Activated CD4-positive, alpha-beta T cell treated with anti-CD3 and anti-CD28 coated beads, Interleukin-2, amount 10 ng/mL, durations not matched to agents 24 days and 14 days (primary cell): ENCODE measurements at regions not wholly inside any gene's neighbourhood (a gene's known extent, or its start where the extent isn't known, plus 50 kb on each side); places are given as distances from the start of the nearest gene placed in this dataset.
"Not testable (repeated sequence)": the region's sequence is repeated elsewhere in the genome, so short reads cannot be mapped to it uniquely, and the experiment has no call there.

Source experiments
- DNase-seq: peaks from one replicate; pipeline ENCODE4 v3.0.0; 2022
- H3K27ac Mint-ChIP-seq: one replicate; pipeline ENCODE4 v1.8.0; 2022; ENCODE audit warnings: mild to moderate bottlenecking, mixed read lengths
- H3K27me3 Mint-ChIP-seq: one replicate; pipeline ENCODE4 v1.8.0; 2022; ENCODE audit warnings: mixed read lengths
- H3K36me3 Mint-ChIP-seq: one replicate; pipeline ENCODE4 v1.8.0; 2022; ENCODE audit warnings: low read depth, mild to moderate bottlenecking, mixed read lengths
- H3K4me1 Mint-ChIP-seq: one replicate; pipeline ENCODE4 v1.8.0; 2021; ENCODE audit warnings: mixed read lengths
- H3K4me3 Mint-ChIP-seq: one replicate; pipeline ENCODE4 v1.8.0; 2022; ENCODE audit warnings: mild to moderate bottlenecking, moderate library complexity, mixed read lengths
- H3K9me3 Mint-ChIP-seq: one replicate; pipeline ENCODE4 v1.8.0; 2021; ENCODE audit warnings: mixed read lengths
- intact Hi-C: fragments of 100-400 bp; cut with micrococcal nuclease; formaldehyde crosslinking; loops from one replicate; pipeline ENCODE4 v1.15.1; 2023

GRCh38 chr6:82118150-82118562 is 129.4 kb downstream of the IBTK start:
- no peak overlapping the region for H3K4me3 Mint-ChIP-seq
- H3K9me3 Mint-ChIP-seq, result no peaks in the 10 kb centered on the region
- intact Hi-C loops, result no loop called here
- no peak for DNase-seq
- H3K27me3 Mint-ChIP-seq, result peaks cover 3% of the 10 kb centered on the region
- no peaks in the 10 kb centered on the region for H3K4me1 Mint-ChIP-seq
- no peak overlapping the region for H3K27ac Mint-ChIP-seq
- no peaks in the 10 kb centered on the region for H3K36me3 Mint-ChIP-seq

- Mint-ChIP-seq H3K4me3 (no peak overlapping the region), H3K36me3 (no peaks in the 10 kb centered on the region), H3K27me3 (peaks cover 5% of the 10 kb centered on the region), H3K27ac (no peak overlapping the region), H3K4me1 (no peaks in the 10 kb centered on the region), H3K9me3 (no peaks in the 10 kb centered on the region)
- no peak for DNase-seq
- intact Hi-C loops, result no loop called here
These were observed 132.8 kb downstream of the IBTK start for GRCh38 chr6:82114748-82115147.

GRCh38 chr6:82113231-82113630 is 134.3 kb downstream of the IBTK start:
- no peaks in the 10 kb centered on the region for H3K4me1 Mint-ChIP-seq
- intact Hi-C loops, result no loop called here
- no peaks in the 10 kb centered on the region for H3K9me3 Mint-ChIP-seq
- H3K36me3 Mint-ChIP-seq, result no peaks in the 10 kb centered on the region
- no peak for DNase-seq
- no peak overlapping the region for H3K4me3 Mint-ChIP-seq
- H3K27me3 Mint-ChIP-seq, result peaks cover 5% of the 10 kb centered on the region
- no peak overlapping the region for H3K27ac Mint-ChIP-seq

- Mint-ChIP-seq H3K9me3 (no peaks in the 10 kb centered on the region), H3K4me3 (no peak overlapping the region), H3K36me3 (no peaks in the 10 kb centered on the region), H3K27me3 (peaks cover 5% of the 10 kb centered on the region), H3K4me1 (no peaks in the 10 kb centered on the region), H3K27ac (no peak overlapping the region)
- intact Hi-C loops, result no loop called here
- no peak for DNase-seq
These were observed 135.7 kb downstream of the IBTK start for GRCh38 chr6:82111818-82112217.

- Mint-ChIP-seq H3K4me1 (no peaks in the 10 kb centered on the region), H3K4me3 (no peak overlapping the region), H3K9me3 (no peaks in the 10 kb centered on the region), H3K27ac (no peak overlapping the region), H3K27me3 (peaks cover 5% of the 10 kb centered on the region), H3K36me3 (no peaks in the 10 kb centered on the region)
- no peak for DNase-seq
- intact Hi-C loops, result no loop called here
These were observed 136.4 kb downstream of the IBTK start for GRCh38 chr6:82111114-82111513.

GRCh38 chr6:82103171-82103570 is 144.4 kb downstream of the IBTK start:
- H3K36me3 Mint-ChIP-seq, H3K9me3 Mint-ChIP-seq, H3K27me3 Mint-ChIP-seq, DNase-seq, H3K4me1 Mint-ChIP-seq, H3K27ac Mint-ChIP-seq, H3K4me3 Mint-ChIP-seq, intact Hi-C loops: not testable (repeated sequence)

GRCh38 chr6:82101374-82102114 is 146.0 kb downstream of the IBTK start:
- H3K4me3 Mint-ChIP-seq, DNase-seq, intact Hi-C loops, H3K27ac Mint-ChIP-seq, H3K4me1 Mint-ChIP-seq, H3K27me3 Mint-ChIP-seq, H3K9me3 Mint-ChIP-seq, H3K36me3 Mint-ChIP-seq: not testable (repeated sequence)

GRCh38 chr6:82100763-82101162 is 146.8 kb downstream of the IBTK start:
- not testable (repeated sequence) for H3K4me3 Mint-ChIP-seq

GRCh38 chr6:82097676-82098075 is 149.9 kb downstream of the IBTK start:
- no peak overlapping the region for H3K4me3 Mint-ChIP-seq
- DNase-seq, result no peak
- intact Hi-C loops, result no loop called here
- no peak overlapping the region for H3K27ac Mint-ChIP-seq
- peaks cover 6% of the 10 kb centered on the region for H3K9me3 Mint-ChIP-seq
- H3K4me1 Mint-ChIP-seq, result no peaks in the 10 kb centered on the region
- H3K36me3 Mint-ChIP-seq, result no peaks in the 10 kb centered on the region
- no peaks in the 10 kb centered on the region for H3K27me3 Mint-ChIP-seq

More at GRCh38 chr6:82100763-82101162, 146.8 kb downstream of the IBTK start:
- H3K4me1 Mint-ChIP-seq, H3K27me3 Mint-ChIP-seq, H3K36me3 Mint-ChIP-seq, H3K9me3 Mint-ChIP-seq, intact Hi-C loops, H3K27ac Mint-ChIP-seq, DNase-seq: not testable (repeated sequence)

GRCh38 chr6:82095091-82095490 is 152.5 kb downstream of the IBTK start:
- Mint-ChIP-seq H3K9me3 (no peaks in the 10 kb centered on the region), H3K27me3 (no peaks in the 10 kb centered on the region), H3K4me1 (no peaks in the 10 kb centered on the region), H3K36me3 (no peaks in the 10 kb centered on the region), H3K27ac (no peak overlapping the region), H3K4me3 (no peak overlapping the region)
- no peak for DNase-seq
- intact Hi-C loops, result no loop called here

- Mint-ChIP-seq H3K36me3 (no peaks in the 10 kb centered on the region), H3K4me3 (no peak overlapping the region), H3K27ac (no peak overlapping the region), H3K9me3 (no peaks in the 10 kb centered on the region), H3K4me1 (no peaks in the 10 kb centered on the region), H3K27me3 (no peaks in the 10 kb centered on the region)
- no peak for DNase-seq
- intact Hi-C loops, result no loop called here
These were observed 153.3 kb downstream of the IBTK start for GRCh38 chr6:82094166-82094806.

- DNase-seq, result no peak
- intact Hi-C loops, result no loop called here
- H3K27ac Mint-ChIP-seq, result no peak overlapping the region
- H3K9me3 Mint-ChIP-seq, result no peaks in the 10 kb centered on the region
- no peaks in the 10 kb centered on the region for H3K36me3 Mint-ChIP-seq
- H3K4me1 Mint-ChIP-seq, result no peaks in the 10 kb centered on the region
- no peak overlapping the region for H3K4me3 Mint-ChIP-seq
- H3K27me3 Mint-ChIP-seq, result no peaks in the 10 kb centered on the region
These were observed 158.4 kb downstream of the IBTK start for GRCh38 chr6:82088978-82089771.

- Mint-ChIP-seq H3K27ac (no peak overlapping the region), H3K4me1 (no peaks in the 10 kb centered on the region), H3K36me3 (no peaks in the 10 kb centered on the region), H3K9me3 (no peaks in the 10 kb centered on the region), H3K27me3 (peaks cover 2% of the 10 kb centered on the region), H3K4me3 (no peak overlapping the region)
- DNase-seq, result no peak
- intact Hi-C loops, result no loop called here
These were observed 160.6 kb downstream of the IBTK start for GRCh38 chr6:82086944-82087343.

- intact Hi-C loops, result no loop called here
- H3K36me3 Mint-ChIP-seq, result no peaks in the 10 kb centered on the region
- no peak overlapping the region for H3K27ac Mint-ChIP-seq
- no peaks in the 10 kb centered on the region for H3K4me1 Mint-ChIP-seq
- no peak overlapping the region for H3K4me3 Mint-ChIP-seq
- H3K9me3 Mint-ChIP-seq, result no peaks in the 10 kb centered on the region
- peaks cover 2% of the 10 kb centered on the region for H3K27me3 Mint-ChIP-seq
- no peak for DNase-seq
These were observed 161.8 kb downstream of the IBTK start for GRCh38 chr6:82085701-82086100.
